Erythroblast (primary cell): ENCODE measurements at regions not wholly inside any gene's neighbourhood (a gene's known extent, or its start where the extent isn't known, plus 50 kb on each side); places are given as distances from the start of the nearest gene placed in this dataset.

ENCODE experiments used
- DNase-seq, 2 experiments: peaks; one replicate each; lab custom pipeline; 2025; lab: John Stamatoyannopoulos, UW
- GATA1 ChIP-seq: IDR thresholded peaks from 2 replicates; pipeline ENCODE4 v1.6.1; 2011; ENCODE audit warnings: low read depth, mild to moderate bottlenecking, control low read depth, low read length, moderate library complexity
- POLR2A ChIP-seq: IDR thresholded peaks from 2 replicates; pipeline ENCODE4 v1.6.1; 2011; ENCODE audit warnings: mild to moderate bottlenecking, low read length

DNA sequence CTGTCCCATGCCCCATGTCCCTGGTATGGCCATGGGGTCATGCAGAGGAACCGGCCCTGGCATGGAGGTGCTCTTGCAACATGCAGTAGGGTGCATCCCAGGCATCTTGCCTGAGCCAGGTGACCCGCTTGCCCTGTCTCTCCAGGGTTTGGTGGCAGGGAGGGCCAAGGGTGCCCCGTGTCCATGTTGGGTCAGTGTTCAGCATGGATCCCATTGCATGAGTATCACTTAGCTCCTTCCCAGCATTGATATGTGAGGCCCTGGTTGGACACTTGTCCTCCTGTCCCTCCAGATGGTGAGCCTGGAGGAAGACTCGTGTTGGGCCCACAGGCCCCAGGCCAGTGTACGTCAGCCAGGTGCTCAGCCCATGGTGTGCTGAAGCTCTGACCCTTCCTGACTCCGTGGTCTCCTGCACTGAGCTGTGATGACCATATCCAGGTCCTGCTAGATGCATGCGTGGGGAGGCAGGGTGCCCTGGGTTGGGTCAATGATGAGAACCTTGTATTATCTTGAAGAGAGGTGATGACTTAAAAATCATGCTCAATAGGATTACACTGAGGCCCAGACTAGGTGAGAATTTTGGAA is 205.0 kb downstream of the UBE3A start:
- no peak for DNase-seq
- TF ChIP-seq POLR2A = no peak
- no peak for TF ChIP-seq GATA1

DNA sequence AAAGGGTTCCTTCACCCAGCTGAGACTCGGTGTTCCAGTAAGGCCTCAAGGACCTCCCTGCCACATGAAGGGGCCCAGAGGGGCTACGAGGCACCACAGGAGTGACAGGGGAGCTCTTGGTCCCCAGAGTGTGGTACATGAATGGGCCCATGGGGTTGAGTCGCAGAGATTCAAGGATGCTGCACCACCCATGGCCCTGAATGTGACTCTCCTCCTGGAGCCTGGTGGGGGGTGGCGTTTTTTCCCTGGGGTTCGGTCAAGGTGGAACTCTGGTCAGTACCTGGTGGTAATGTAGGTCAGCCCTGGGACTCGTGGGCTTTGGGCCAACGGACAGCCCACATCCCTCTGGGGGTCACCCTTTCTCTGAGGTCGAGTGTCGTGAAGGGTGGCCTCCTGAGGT is 204.0 kb downstream of the UBE3A start:
- TF ChIP-seq POLR2A = no peak
- no peak for TF ChIP-seq GATA1
- DNase-seq = no peak

DNA sequence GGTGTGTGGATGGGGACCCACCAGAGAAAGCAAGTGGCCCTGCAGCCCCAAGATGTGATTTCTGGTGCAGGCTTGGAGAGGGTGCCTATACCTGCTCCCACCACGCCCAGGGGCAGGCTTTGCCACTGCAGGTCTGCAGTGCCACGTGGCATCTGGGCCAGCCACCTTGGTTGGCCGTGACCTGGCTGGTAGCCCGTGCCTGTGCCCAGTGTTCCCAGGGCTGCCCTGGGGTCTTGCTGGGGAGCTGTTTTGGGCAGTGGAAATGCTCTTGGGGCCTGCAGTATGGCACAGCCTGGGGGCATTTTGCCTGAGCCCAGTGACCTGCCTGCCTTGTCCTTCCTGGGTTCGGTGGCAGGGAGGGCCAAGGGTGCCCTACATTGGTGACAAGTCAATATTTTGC is 203.4 kb downstream of the UBE3A start:
- no peak for DNase-seq
- no peak for TF ChIP-seq GATA1
- TF ChIP-seq POLR2A = no peak

DNA sequence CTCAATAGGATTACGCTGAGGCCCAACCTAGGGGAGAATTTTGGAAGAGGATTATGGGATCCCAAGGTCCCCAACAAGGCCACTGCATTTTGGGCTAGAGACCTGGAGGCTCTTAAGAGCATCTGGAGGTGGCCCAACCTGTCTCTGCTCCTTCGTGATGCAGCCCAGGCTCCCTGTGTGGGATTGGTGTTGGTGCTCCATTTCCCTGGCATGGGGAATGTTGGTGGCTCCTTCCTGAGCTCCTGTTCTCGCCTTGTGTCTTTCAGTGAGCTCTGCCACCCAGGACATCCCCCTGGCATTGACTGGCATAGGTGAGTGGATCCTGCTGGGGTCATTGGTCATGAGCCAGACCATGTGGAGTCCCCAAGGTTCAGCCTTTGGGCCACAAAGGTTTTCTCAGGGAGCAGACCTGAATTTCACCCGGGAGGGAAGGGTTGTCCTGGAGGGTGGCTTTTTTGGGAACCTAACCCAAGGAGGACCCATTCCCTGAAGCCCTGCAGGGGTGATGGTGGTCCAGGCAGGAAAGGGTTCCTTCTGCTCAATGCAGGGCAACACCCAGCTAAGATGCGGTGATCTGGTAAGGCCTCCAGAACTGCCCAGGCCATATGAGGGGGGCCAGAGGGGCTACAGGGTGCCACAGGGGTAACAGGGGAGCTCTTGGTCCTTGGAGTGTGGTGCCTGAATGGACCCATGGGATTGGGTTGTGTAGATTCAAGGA is 202.5 kb downstream of the UBE3A start:
- no peak for DNase-seq
- TF ChIP-seq POLR2A (no peak), GATA1 (no peak)

DNA sequence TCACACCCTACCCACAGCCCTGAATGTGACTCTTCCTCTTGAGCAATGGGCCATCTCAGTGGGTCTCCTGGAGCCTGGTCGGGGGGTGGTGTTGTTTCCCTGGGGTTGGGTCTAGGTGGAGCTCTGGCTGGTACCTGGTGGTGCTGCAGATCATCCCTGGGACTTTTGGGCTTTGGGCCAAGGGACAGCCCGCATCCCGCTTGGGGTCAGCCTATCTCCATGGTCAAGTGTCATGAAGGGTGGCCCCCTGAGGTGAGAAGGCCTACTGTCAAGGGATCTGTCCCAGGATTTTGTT is 202.0 kb downstream of the UBE3A start:
- DNase-seq = no peak
- TF ChIP-seq POLR2A (no peak), GATA1 (no peak)

DNA sequence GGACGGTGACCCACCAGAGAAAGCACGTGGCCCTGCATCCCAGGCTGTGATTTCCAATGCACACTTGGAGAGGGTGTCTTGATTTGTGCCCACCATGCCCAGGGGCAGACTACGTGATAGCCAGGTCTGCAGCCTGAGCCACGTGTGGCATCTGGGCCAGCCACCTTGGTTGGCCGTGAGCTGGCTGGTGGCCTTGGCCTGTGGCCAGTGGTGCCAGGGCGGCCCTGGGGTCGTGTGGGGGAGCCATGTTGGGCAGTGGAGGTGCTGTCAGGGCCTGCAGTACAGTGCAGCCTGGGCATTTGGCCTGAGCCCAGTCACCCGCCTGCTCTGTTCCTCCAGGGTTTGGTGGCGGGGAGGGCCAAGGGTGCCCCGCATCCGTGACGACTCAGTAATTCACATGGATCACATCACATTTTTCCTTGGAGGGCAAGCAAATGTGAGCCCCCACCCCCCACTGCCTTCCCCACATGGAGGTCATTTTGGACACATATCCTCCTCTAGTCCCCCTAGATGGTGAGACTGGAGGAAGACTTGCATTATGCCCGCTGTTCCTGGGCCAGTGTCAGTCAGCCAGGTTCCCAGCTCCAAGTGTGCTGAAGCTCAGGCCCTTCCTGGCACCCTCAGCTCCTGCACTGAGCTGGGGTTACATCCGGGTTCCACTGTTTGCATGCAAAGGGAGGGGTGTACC is 201.4 kb downstream of the UBE3A start:
- TF ChIP-seq GATA1 = no peak
- TF ChIP-seq POLR2A = no peak
- no peak for DNase-seq

DNA sequence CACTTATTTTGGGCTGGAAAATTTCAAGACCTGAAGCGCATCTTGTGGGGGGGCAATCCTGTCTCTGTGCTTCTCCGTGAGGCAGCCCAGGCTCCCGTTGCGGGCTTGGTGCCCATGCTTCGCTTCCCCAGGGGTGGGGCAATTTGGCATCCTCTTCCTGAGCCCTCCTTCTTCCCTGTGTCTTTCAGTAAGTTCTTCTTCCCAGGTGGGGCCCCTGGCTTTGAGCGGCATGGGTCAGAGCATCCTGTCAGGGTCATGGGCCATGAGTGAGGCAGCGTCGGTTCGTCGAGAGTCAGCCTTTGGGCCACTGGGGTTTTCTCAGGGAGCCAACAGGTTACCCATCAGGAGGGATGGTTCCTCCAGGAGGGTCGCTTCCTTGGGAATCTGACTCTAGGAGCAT is 200.7 kb downstream of the UBE3A start:
- TF ChIP-seq GATA1 = no peak
- TF ChIP-seq POLR2A = no peak
- no peak for DNase-seq

DNA sequence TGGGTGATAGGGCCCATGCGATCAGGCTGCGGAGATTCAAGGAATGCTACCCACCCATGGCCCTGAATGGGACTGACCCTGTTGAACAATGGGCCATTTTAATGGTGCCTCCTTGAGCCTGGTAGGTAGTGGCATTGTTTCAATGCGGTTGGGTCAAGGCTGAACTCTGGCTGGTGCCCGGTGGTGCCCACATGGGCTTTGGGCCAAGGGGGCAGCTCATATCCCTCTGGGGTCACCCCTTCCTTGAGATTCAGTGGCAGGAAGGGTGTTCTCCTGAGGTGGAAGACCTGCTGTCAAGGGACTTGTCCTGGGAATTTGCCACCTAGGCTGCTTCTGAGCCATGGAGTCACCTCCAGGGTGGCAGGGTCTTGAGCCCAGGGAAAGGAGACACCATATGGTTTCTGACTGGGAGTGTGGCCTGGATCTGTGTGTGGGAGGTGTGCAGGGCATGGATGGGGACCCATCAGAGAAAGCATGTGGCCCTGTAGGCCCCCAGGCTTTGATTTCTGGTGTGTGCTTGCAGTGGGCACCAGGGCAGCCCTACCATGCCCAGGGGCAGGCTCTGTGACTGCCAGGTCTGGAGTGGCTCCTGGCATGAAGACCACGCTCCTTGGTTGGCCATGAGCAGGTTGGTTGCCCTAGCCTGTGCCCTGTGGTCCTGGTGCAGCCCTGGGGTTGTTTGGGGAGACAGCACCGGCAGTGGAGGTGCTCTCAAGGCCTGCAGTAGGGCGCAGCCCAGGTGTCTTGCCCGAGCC is 199.9 kb downstream of the UBE3A start:
- no peak for TF ChIP-seq GATA1
- TF ChIP-seq POLR2A = no peak
- no peak for DNase-seq

DNA sequence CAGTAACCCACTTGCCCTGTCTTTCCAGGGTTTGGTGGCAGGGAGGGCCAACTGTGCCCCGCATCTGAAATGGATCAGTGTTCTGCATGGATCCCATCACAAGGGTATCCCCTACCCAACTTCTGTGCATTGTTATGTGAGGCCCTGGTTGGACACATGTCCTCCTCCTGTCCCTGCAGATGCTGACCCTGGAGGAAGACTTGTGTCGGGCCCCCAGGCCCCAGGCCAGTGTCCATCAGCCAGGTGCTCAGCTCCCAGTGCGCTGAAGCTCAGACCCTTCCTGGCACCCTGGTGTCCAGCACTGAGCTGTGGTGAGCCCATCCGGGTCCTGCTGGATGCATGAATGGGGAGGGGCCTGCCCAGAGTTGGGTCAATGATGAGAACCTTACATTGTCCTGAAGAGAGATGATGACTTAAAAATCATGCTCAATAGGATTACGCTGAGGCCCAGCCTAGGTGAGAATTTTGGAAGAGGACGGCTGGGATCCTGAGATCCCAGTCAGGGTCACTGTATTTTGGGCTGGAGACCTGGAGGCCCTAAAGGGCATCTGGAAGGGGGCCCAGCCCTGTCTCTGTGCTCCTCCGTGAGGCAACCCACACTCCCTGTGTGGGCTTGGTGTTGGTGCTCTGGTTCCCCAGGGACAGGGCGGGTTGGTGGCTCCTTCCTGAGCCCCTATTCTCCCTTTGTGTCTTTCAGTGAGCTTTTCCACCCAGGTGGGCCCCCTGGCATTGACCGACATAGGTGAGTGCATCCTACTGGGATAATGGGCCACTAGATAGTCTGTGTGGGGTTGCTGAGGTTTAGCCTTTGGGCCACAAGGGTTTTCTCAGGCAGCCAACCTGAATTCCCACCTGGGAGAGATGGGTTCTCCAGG is 199.1 kb downstream of the UBE3A start:
- DNase-seq = no peak
- TF ChIP-seq POLR2A (no peak), GATA1 (no peak)

DNA sequence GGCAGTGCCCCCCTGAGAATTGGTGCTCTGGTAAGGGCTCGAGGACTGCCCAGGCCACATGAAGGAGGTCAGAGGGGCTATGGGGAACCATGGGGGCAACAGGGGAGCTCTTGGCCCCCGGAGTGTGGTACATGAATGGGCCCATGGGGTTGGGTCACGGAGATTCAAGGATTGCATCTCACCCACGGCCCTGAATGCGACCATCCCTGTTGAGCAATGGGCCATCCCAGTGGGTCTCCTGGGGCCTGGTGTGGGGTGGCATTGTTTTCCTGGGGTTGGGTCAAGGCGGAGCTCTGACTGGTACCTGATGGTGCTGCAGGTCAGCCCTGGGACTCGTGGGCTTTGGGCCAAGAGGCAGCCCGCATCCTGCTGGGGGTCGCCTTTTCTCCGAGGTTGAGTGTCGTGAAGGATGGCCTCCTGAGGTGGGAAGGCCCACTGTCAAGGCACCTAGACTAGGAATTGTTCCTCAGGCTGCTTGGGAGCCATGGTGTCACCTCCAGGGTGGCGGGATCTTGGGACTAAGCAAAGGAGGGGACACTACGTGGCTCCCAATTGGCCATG is 198.3 kb downstream of the UBE3A start:
- DNase-seq = no peak
- TF ChIP-seq POLR2A (no peak), GATA1 (no peak)

DNA sequence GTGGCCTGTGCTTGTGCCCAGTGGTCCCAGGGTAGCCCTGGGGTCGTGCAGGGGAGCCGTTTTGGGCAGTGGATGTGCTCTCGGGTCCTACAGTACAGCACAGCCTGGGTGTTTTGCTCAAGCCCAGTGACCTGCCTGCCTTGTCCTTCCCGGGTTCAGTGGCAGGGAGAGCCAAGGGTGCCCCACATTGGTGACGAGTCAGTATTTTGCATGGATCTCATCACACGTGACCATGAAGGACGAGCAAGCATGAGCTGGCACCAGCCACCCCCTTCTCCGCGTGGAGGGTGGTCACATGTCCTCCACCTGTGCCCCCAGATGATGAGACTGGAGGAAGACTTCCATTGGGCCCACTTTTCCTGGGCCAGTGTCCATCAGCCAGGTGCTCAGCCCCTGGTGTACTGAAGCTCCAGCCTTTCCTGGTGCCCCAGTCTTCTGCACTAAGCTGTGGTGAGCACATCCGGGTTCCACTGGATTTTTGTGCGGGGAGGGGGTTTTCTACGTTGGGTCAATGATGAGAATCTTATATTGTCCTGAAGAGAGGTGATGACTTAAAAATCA is 197.5 kb downstream of the UBE3A start:
- DNase-seq = no peak

DNA sequence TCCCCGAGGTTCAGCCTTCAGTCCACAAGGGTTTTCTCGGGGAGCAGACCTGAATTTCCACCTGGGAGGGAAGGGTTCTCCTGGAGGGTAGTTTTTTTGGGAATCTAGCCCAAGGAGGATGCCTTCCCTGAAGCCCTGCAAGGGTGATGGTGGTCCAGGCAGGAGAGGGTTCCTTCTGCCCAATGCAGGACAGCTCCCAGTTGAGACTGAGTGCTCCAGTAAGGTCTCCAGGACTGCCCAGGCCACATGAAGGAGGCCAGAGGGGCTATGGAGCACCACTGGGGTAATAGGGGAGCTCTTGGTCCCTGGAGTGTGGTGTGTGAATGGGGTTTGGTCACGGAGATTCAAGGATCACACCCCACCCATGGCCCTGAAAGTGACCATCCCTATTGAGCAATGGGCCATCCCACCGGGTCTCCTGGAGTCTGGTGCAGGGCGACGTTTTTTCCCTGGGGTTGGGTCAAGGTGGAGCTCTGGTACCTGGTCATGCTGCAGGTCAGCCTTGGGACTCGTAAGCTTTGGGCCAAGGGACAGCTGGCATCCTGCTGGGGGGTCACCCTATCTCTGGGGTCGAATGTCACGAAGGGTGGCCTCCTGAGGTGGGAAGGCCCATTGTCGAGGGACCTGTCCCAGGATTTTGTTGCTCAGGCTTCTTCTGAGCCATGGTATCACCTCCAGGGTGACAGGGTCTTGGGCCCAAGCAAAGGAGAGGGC is 196.5 kb downstream of the UBE3A start:
- TF ChIP-seq GATA1 (no peak), POLR2A (no peak)
- no peak for DNase-seq

More for the DNA sequence above, 197.5 kb downstream of the UBE3A start:
- TF ChIP-seq GATA1 (no peak), POLR2A (no peak)
